G401 (cell line): ENCODE measurements at regions not wholly inside any gene's neighbourhood (a gene's known extent, or its start where the extent isn't known, plus 50 kb on each side); places are given as distances from the start of the nearest gene placed in this dataset.

Source experiments
- DNase-seq: peaks from one replicate; pipeline ENCODE4 v3.0.0-alpha.2; 2015; ENCODE audit warnings: low spot score
- in situ Hi-C: cut with HindIII; loops from 2 replicates; pipeline ENCODE4 v1.10.0; 2016; ENCODE audit warnings: low sequenced_read_pairs, mixed read lengths

GRCh38 chr7:41880107-41880506, 177.2 kb upstream of the INHBA start:
- in situ Hi-C loops: no loop called here
- no peak for DNase-seq

GRCh38 chr7:41879403-41879802, 176.5 kb upstream of the INHBA start:
- in situ Hi-C loops: no loop called here

GRCh38 chr7:41878309-41879295, 175.7 kb upstream of the INHBA start:
- no peak for DNase-seq
- in situ Hi-C loops: no loop called here

More at GRCh38 chr7:41879403-41879802, 176.5 kb upstream of the INHBA start:
- no peak for DNase-seq

GRCh38 chr7:41877118-41877517, 174.2 kb upstream of the INHBA start:
- in situ Hi-C loops: no loop called here
- no peak for DNase-seq

GRCh38 chr7:41875513-41875912, 172.6 kb upstream of the INHBA start:
- in situ Hi-C loops: no loop called here
- no peak for DNase-seq

- in situ Hi-C loops: no loop called here
Observed at GRCh38 chr7:41874201-41874785, 171.4 kb upstream of the INHBA start.

GRCh38 chr7:41873741-41874140, 170.9 kb upstream of the INHBA start:
- in situ Hi-C loops: no loop called here
- DNase-seq: no peak

More at GRCh38 chr7:41874201-41874785, 171.4 kb upstream of the INHBA start:
- no peak for DNase-seq

GRCh38 chr7:41872966-41873365, 170.1 kb upstream of the INHBA start:
- no peak for DNase-seq
- in situ Hi-C loops: no loop called here

GRCh38 chr7:41870461-41871138, 167.7 kb upstream of the INHBA start:
- DNase-seq: no peak
- in situ Hi-C loops: no loop called here

GRCh38 chr7:41869997-41870396, 167.1 kb upstream of the INHBA start:
- DNase-seq: no peak
- in situ Hi-C loops: no loop called here

- in situ Hi-C loops: no loop called here
- no peak for DNase-seq
Observed at GRCh38 chr7:41869596-41869995, 166.7 kb upstream of the INHBA start.

GRCh38 chr7:41869091-41869490, 166.2 kb upstream of the INHBA start:
- in situ Hi-C loops: no loop called here
- DNase-seq: no peak

GRCh38 chr7:41867639-41868280, 164.9 kb upstream of the INHBA start:
- in situ Hi-C loops: no loop called here

GRCh38 chr7:41862261-41862660, 159.4 kb upstream of the INHBA start:
- in situ Hi-C loops: no loop called here
- no peak for DNase-seq

More at GRCh38 chr7:41867639-41868280, 164.9 kb upstream of the INHBA start:
- no peak for DNase-seq

GRCh38 chr7:41861642-41862041, 158.8 kb upstream of the INHBA start:
- in situ Hi-C loops: no loop called here
- DNase-seq: no peak

- no peak for DNase-seq
- in situ Hi-C loops: no loop called here
Observed at GRCh38 chr7:41858201-41858600, 155.3 kb upstream of the INHBA start.

GRCh38 chr7:41855798-41856197, 152.9 kb upstream of the INHBA start:
- in situ Hi-C loops: no loop called here
- DNase-seq: no peak

GRCh38 chr7:41847606-41848005, 144.7 kb upstream of the INHBA start:
- in situ Hi-C loops: no loop called here

GRCh38 chr7:41847151-41847550, 144.3 kb upstream of the INHBA start:
- in situ Hi-C loops: no loop called here

More at GRCh38 chr7:41847606-41848005, 144.7 kb upstream of the INHBA start:
- no peak for DNase-seq

More at GRCh38 chr7:41847151-41847550, 144.3 kb upstream of the INHBA start:
- no peak for DNase-seq
